NCI-H2171 (cell line): ENCODE measurements at regions not wholly inside any gene's neighbourhood (a gene's known extent, or its start where the extent isn't known, plus 50 kb on each side); places are given as distances from the start of the nearest gene placed in this dataset.
A peak's percentile ranks its signal among the peaks of the same experiment; 100 is the strongest.
"Not testable (repeated sequence)": the region's sequence is repeated elsewhere in the genome, so short reads cannot be mapped to it uniquely, and the experiment has no call there.

ENCODE experiments used
- DNase-seq: peaks from one replicate; lab custom pipeline; 2025; lab: John Stamatoyannopoulos, UW

GRCh38 chr3:186454881-186455703 lies 89.1 kb downstream of the CRYGS start:
- no peak for DNase-seq

GRCh38 chr3:186453531-186453930 lies 90.6 kb downstream of the CRYGS start:
- no peak for DNase-seq

GRCh38 chr3:186452517-186452916 lies 90.5 kb upstream of the DGKG start:
- DNase-seq = no peak

GRCh38 chr3:186451371-186451770 lies 89.3 kb upstream of the DGKG start:
- DNase-seq = no peak

- no peak for DNase-seq
Measured at GRCh38 chr3:186444974-186445373, 82.9 kb upstream of the DGKG start.

- DNase-seq = no peak
Measured at GRCh38 chr3:186444288-186444687, 82.3 kb upstream of the DGKG start.

GRCh38 chr3:186442979-186443378 lies 80.9 kb upstream of the DGKG start:
- DNase-seq = not testable (repeated sequence)

- no peak for DNase-seq
Measured at GRCh38 chr3:186442162-186442561, 80.1 kb upstream of the DGKG start.

GRCh38 chr3:186440891-186441290 lies 78.9 kb upstream of the DGKG start:
- peak; percentile 50 for DNase-seq

- no peak for DNase-seq
Measured at GRCh38 chr3:186439725-186440124, 77.7 kb upstream of the DGKG start.

GRCh38 chr3:186435332-186435731 lies 73.3 kb upstream of the DGKG start:
- DNase-seq = not testable (repeated sequence)

GRCh38 chr3:186432944-186433732 lies 71.1 kb upstream of the DGKG start:
- DNase-seq = no peak

GRCh38 chr3:186432189-186432588 lies 70.2 kb upstream of the DGKG start:
- DNase-seq = no peak

- DNase-seq = no peak
Measured at GRCh38 chr3:186427627-186428281, 65.7 kb upstream of the DGKG start.

GRCh38 chr3:186425788-186426730 lies 64.0 kb upstream of the DGKG start:
- DNase-seq = no peak

GRCh38 chr3:186421946-186422345 lies 59.9 kb upstream of the DGKG start:
- DNase-seq = no peak

- no peak for DNase-seq
Measured at GRCh38 chr3:186418671-186419145, 56.7 kb upstream of the DGKG start.

- no peak for DNase-seq
Measured at GRCh38 chr3:186417791-186418190, 55.8 kb upstream of the DGKG start.

GRCh38 chr3:186414735-186415419 lies 52.8 kb upstream of the DGKG start:
- DNase-seq = no peak

- DNase-seq = peak; percentile 2
Measured at GRCh38 chr3:186413615-186414415, 51.8 kb upstream of the DGKG start.
